OCI-LY7 (cell line): ENCODE measurements at regions not wholly inside any gene's neighbourhood (a gene's known extent, or its start where the extent isn't known, plus 50 kb on each side); places are given as distances from the start of the nearest gene placed in this dataset.

Source experiments
- BruUV-seq: library from RNA; stranded (reverse); fragments of 400-500 nt; replicated peaks from 2 replicates; lab custom pipeline; 2021; lab: Mats Ljungman, UMichigan
- CTCF ChIA-PET: fragments of 300-600 bp; sonication (Branson Sonifier 250); formaldehyde crosslinking; loops from one replicate; lab custom pipeline; 2022; ENCODE audit warnings: antibody characterized with exemption; ENCODE audit not compliant: unreplicated experiment; lab: Charles Lee
- POLR2A ChIA-PET: fragments of 300-600 bp; sonication (Branson Sonifier 250); formaldehyde crosslinking; loops from one replicate; lab custom pipeline; 2022; ENCODE audit warnings: antibody characterized with exemption; lab: Charles Lee
- DNase-seq: peaks from one replicate; pipeline ENCODE4 v3.0.0-alpha.2; 2015; ENCODE audit warnings: low spot score
- H2AFZ ChIP-seq: fragments of 200-600 bp; sonication (generic), shearing (Covaris generic); 2 replicates; pipeline ENCODE4 v1.6.1; 2014; ENCODE audit warnings: mild to moderate bottlenecking, antibody characterized with exemption, low read length, moderate library complexity
- H3K27ac ChIP-seq: fragments of 200-600 bp; sonication (generic); 2 replicates; pipeline ENCODE4 v1.5.1; 2014; ENCODE audit warnings: mixed run types, low read depth, mild to moderate bottlenecking, moderate library complexity, low read length, inconsistent platforms; ENCODE audit not compliant: poor library complexity, severe bottlenecking
- H3K36me3 ChIP-seq: fragments of 200-600 bp; sonication (generic); 2 replicates; pipeline ENCODE4 v1.6.1; 2014; ENCODE audit warnings: mild to moderate bottlenecking, antibody characterized with exemption, low read length, moderate library complexity, mixed read lengths; ENCODE audit not compliant: insufficient read depth
- H3K4me1 ChIP-seq: fragments of 200-600 bp; sonication (generic); 2 replicates; pipeline ENCODE4 v1.5.1; 2014; ENCODE audit warnings: mild to moderate bottlenecking, low read length; ENCODE audit not compliant: insufficient read depth, poor library complexity, severe bottlenecking
- H3K4me2 ChIP-seq: fragments of 200-600 bp; sonication (generic); 2 replicates; pipeline ENCODE4 v1.6.1; 2014; ENCODE audit warnings: mild to moderate bottlenecking, low read length
- H3K4me3 ChIP-seq: fragments of 200-600 bp; sonication (generic); 2 replicates; pipeline ENCODE4 v1.5.1; 2014; ENCODE audit warnings: mild to moderate bottlenecking, low read depth, low read length; ENCODE audit not compliant: poor library complexity, severe bottlenecking
- H3K79me2 ChIP-seq: fragments of 200-600 bp; sonication (generic); 2 replicates; pipeline ENCODE4 v1.6.1; 2016; ENCODE audit warnings: low read depth, mild to moderate bottlenecking, low read length, moderate library complexity, mixed read lengths; ENCODE audit not compliant: insufficient read depth
- H3K9me2 ChIP-seq: fragments of 200-600 bp; sonication (generic); 2 replicates; pipeline ENCODE4 v1.6.1; 2016; ENCODE audit warnings: mild to moderate bottlenecking, low read length, mixed read lengths; ENCODE audit not compliant: insufficient read depth
- H3K9me3 ChIP-seq: fragments of 200-600 bp; sonication (generic); 2 replicates; pipeline ENCODE4 v1.6.1; 2014; ENCODE audit warnings: mild to moderate bottlenecking, mixed run types, low read length, mixed read lengths
- H4K20me1 ChIP-seq: fragments of 200-600 bp; sonication (generic); 2 replicates; pipeline ENCODE4 v1.6.1; 2014; ENCODE audit warnings: mild to moderate bottlenecking, antibody characterized with exemption, low read length, moderate library complexity, mixed read lengths; ENCODE audit not compliant: insufficient read depth
- EZH2phosphoT487 ChIP-seq: fragments of 200-600 bp; sonication (generic); IDR thresholded peaks from 2 replicates; pipeline ENCODE4 v1.6.1; 2018; ENCODE audit warnings: low read depth, borderline replicate concordance, mild to moderate bottlenecking, mixed run types, antibody characterized with exemption, low read length, moderate library complexity, mixed read lengths
- intact Hi-C: fragments of 100-400 bp; cut with micrococcal nuclease; formaldehyde crosslinking; loops from one replicate; pipeline ENCODE4 v1.10.0; 2022; ENCODE audit not compliant: unreplicated experiment
- TF ChIP-seq, protein P1 (sequence below): fragments of 200-600 bp; sonication (generic); conservative IDR thresholded peaks from 2 replicates; pipeline ENCODE4 v1.5.1; 2014; ENCODE audit warnings: mild to moderate bottlenecking, antibody characterized with exemption, low read length, moderate library complexity, mixed read lengths

- no peak for DNase-seq
- H3K79me2 ChIP-seq = no peaks in the 10 kb centered on the region
- H3K9me3 ChIP-seq = no peaks in the 10 kb centered on the region
- no peak overlapping the region for H3K4me3 ChIP-seq
- H3K4me1 ChIP-seq = no peaks in the 10 kb centered on the region
- H3K4me2 ChIP-seq = no peak overlapping the region
- no peaks in the 10 kb centered on the region for H3K36me3 ChIP-seq
- TF ChIP-seq EZH2phosphoT487 = no peak
- TF ChIP-seq, protein P1, sequence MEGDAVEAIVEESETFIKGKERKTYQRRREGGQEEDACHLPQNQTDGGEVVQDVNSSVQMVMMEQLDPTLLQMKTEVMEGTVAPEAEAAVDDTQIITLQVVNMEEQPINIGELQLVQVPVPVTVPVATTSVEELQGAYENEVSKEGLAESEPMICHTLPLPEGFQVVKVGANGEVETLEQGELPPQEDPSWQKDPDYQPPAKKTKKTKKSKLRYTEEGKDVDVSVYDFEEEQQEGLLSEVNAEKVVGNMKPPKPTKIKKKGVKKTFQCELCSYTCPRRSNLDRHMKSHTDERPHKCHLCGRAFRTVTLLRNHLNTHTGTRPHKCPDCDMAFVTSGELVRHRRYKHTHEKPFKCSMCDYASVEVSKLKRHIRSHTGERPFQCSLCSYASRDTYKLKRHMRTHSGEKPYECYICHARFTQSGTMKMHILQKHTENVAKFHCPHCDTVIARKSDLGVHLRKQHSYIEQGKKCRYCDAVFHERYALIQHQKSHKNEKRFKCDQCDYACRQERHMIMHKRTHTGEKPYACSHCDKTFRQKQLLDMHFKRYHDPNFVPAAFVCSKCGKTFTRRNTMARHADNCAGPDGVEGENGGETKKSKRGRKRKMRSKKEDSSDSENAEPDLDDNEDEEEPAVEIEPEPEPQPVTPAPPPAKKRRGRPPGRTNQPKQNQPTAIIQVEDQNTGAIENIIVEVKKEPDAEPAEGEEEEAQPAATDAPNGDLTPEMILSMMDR = no peak
- ChIA-PET POLR2A (no interaction called here), CTCF (no interaction called here)
- no TSS peak for BruUV-seq
- H3K9me2 ChIP-seq = no peaks in the 10 kb centered on the region
- no peak overlapping the region for H3K27ac ChIP-seq
- no peak overlapping the region; the same call in 1 of the 2 replicates for H2AFZ ChIP-seq
- no peaks in the 10 kb centered on the region for H4K20me1 ChIP-seq
- intact Hi-C loops = no loop called here
These were observed 619.7 kb downstream of the PLCL1 start for GRCh38 chr2:198424112-198424511.

GRCh38 chr2:198417836-198418235 lies 613.4 kb downstream of the PLCL1 start:
- TF ChIP-seq, protein P1 = no peak
- TF ChIP-seq EZH2phosphoT487 = no peak

GRCh38 chr2:198414976-198415375 lies 610.6 kb downstream of the PLCL1 start:
- POLR2A ChIA-PET = interaction anchor here (0.6 kb wide), 3 partner anchors 15 to 1828 kb away, joined by 3 to 4 read pairs (median 4); no protein-coding TSS in a partner anchor
- no peak overlapping the region for H3K4me2 ChIP-seq
- H4K20me1 ChIP-seq = no peaks in the 10 kb centered on the region
- no peak overlapping the region for H3K27ac ChIP-seq
- no peak overlapping the region for H3K4me3 ChIP-seq
- no peak for DNase-seq
- TF ChIP-seq EZH2phosphoT487 = no peak
- TF ChIP-seq, protein P1 = no peak
- H3K36me3 ChIP-seq = no peaks in the 10 kb centered on the region
- H3K9me3 ChIP-seq = no peaks in the 10 kb centered on the region
- no peaks in the 10 kb centered on the region for H3K4me1 ChIP-seq
- peak overlapping the region; percentile 35; the same call in 1 of the 2 replicates for H2AFZ ChIP-seq
- CTCF ChIA-PET = no interaction called here
- BruUV-seq = no TSS peak
- H3K79me2 ChIP-seq = no peaks in the 10 kb centered on the region
- no peaks in the 10 kb centered on the region for H3K9me2 ChIP-seq
- intact Hi-C loops = no loop called here

More at GRCh38 chr2:198417836-198418235, 613.4 kb downstream of the PLCL1 start:
- CTCF ChIA-PET = no interaction called here
- Histone ChIP-seq H2AFZ (no peak overlapping the region), H3K27ac (no peak overlapping the region), H3K9me2 (no peaks in the 10 kb centered on the region), H4K20me1 (no peaks in the 10 kb centered on the region), H3K4me3 (no peak overlapping the region), H3K4me2 (no peak overlapping the region), H3K9me3 (no peaks in the 10 kb centered on the region), H3K4me1 (no peaks in the 10 kb centered on the region), H3K79me2 (no peaks in the 10 kb centered on the region), H3K36me3 (no peaks in the 10 kb centered on the region)
- no peak for DNase-seq
- POLR2A ChIA-PET = no interaction called here
- intact Hi-C loops = no loop called here
- no TSS peak for BruUV-seq
